NCI-H774 (cell line): ENCODE measurements at regions not wholly inside any gene's neighbourhood (a gene's known extent, or its start where the extent isn't known, plus 50 kb on each side); places are given as distances from the start of the nearest gene placed in this dataset.

ENCODE experiments used
- DNase-seq: peaks from one replicate; lab custom pipeline; 2025; lab: John Stamatoyannopoulos, UW

- no peak for DNase-seq
These were observed 364.1 kb downstream of the FOXO1 start for GRCh38 chr13:40302351-40302750.

GRCh38 chr13:40304391-40304790 is 362.1 kb downstream of the FOXO1 start:
- DNase-seq: no peak

- DNase-seq: no peak
These were observed 359.6 kb downstream of the FOXO1 start for GRCh38 chr13:40306817-40307216.

GRCh38 chr13:40309881-40310280 is 356.6 kb downstream of the FOXO1 start:
- no peak for DNase-seq

GRCh38 chr13:40311356-40312101 is 354.9 kb downstream of the FOXO1 start:
- DNase-seq: no peak

GRCh38 chr13:40313269-40314200 is 352.9 kb downstream of the FOXO1 start:
- no peak for DNase-seq

GRCh38 chr13:40315416-40316064 is 350.9 kb downstream of the FOXO1 start:
- no peak for DNase-seq

- no peak for DNase-seq
These were observed 350.1 kb downstream of the FOXO1 start for GRCh38 chr13:40316301-40316700.

GRCh38 chr13:40317980-40318327 is 348.5 kb downstream of the FOXO1 start:
- DNase-seq: no peak

GRCh38 chr13:40318366-40318765 is 348.1 kb downstream of the FOXO1 start:
- DNase-seq: no peak

- DNase-seq: no peak
These were observed 346.5 kb downstream of the FOXO1 start for GRCh38 chr13:40319699-40320579.

- no peak for DNase-seq
These were observed 338.4 kb downstream of the FOXO1 start for GRCh38 chr13:40328091-40328490.

- DNase-seq: no peak
These were observed 336.5 kb downstream of the FOXO1 start for GRCh38 chr13:40329781-40330485.

- DNase-seq: no peak
These were observed 335.5 kb downstream of the FOXO1 start for GRCh38 chr13:40330950-40331349.

- no peak for DNase-seq
These were observed 334.6 kb downstream of the FOXO1 start for GRCh38 chr13:40331802-40332201.

- DNase-seq: no peak
These were observed 333.2 kb downstream of the FOXO1 start for GRCh38 chr13:40333226-40333625.

GRCh38 chr13:40334031-40334430 is 332.4 kb downstream of the FOXO1 start:
- DNase-seq: no peak

- DNase-seq: no peak
These were observed 331.8 kb downstream of the FOXO1 start for GRCh38 chr13:40334616-40335015.

- DNase-seq: peak; percentile 15
These were observed 329.9 kb downstream of the FOXO1 start for GRCh38 chr13:40336228-40337221.

- no peak for DNase-seq
These were observed 328.8 kb downstream of the FOXO1 start for GRCh38 chr13:40337651-40338050.
